ENCODE measurements at regions not wholly inside any gene's neighbourhood (a gene's known extent, or its start where the extent isn't known, plus 50 kb on each side); places are given as distances from the start of the nearest gene placed in this dataset.

DNA sequence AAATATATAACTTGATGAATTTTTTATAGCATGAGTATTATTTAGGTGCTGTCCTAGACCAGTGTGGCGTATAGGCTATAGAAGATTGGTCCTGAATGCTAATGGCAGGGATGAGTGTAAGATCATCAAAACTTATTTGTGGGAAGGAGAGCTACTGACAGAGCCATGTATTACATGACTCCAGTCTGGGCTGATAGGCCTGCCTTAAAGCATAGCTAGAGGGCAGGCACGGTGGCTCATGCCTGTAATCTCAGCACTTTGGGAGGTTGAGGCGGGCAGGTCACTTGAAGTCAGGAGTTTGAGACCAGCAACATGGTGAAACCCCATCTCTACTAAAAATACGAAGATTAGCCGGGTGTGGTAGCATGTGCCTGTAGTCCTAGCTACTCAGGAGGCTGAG, 198.1 kb upstream of the KLF14 start:
- no peak for DNase-seq

GRCh38 chr7:130932667-130933432, 198.8 kb upstream of the KLF14 start:
- DNase-seq: no peak

DNA sequence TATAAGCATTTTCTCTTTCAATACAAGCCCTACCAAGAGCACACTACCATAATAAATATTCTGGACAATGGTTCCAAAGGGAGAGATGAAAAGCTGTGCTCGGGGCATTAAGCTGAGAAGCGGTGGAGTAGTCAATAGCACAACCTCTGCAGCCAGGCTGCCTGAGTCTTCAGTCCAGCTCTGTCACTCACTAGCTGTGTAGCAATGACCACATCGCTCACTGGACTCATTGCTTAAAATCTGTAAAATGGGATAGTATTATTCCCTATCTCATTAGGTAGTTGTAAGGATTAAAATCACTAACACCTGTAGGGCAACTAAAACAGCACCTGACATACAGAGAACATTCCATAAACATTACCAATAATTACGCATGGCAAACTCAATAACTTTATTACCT, 199.9 kb upstream of the KLF14 start:
- DNase-seq: no peak

DNA sequence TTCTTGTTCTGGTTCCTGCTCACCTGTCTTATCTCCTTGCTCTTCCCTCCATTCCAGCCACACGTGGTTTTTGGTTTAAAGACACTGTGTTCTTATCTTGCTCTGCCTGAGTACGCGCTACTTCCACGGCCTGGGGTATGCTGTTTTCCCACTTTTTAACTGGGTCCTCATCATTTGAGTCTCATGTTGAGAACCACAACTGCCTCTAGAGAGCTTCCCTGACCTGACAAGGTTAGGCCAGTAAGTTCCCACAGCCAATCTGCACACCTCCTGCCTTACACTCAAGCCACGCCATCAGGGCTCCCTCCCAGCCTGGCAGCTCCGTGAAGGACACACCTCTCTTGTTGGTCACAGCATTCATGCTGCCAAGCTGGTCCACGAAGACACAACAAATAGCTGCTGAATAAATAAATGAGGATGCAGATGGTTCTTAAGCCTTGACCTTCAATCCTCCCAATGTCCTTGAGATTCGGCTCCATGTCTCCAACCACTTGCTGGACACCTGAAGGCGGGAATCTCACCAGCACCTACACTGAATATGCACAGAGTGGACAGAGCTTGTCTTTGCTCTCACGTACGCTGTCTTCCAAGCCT, 201.7 kb upstream of the KLF14 start:
- DNase-seq: no peak

DNA sequence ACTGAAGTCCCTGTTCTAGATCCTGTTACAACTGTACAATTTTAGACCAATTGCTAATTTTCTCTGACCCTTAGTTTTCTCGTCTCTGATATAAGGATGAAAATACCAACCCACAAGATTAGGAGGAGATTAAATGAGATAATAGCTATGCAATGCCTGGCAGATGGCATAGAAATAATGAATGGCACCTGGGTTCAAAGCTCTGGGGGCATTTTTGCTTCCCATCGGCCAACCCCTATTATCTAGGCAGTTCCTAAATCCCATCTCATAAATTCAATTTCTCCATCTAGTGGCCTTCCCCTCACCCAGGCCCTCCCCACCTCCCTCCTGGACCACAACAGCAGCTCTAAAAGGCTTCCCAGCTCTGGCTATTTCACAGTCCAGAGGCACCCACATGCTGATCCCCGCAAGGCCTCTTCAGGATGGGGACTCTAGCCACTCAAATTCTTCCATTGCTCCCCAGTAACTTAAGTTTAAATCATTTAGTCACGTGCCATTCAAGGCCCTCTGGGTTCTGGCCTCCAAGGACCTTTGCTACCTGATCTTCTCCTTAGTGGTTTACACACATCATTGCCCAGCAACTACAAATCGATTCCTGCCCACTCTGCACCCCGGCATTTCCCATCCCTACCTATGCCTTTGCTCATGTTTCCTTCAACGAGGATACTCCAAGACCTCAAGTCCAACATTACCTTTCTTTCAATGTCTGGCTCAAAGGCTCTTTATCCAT, 202.4 kb upstream of the KLF14 start:
- DNase-seq: no peak

- no peak for DNase-seq
These were observed 203.0 kb upstream of the KLF14 start for GRCh38 chr7:130937016-130937415.

GRCh38 chr7:130937830-130938229, 203.8 kb upstream of the KLF14 start:
- no peak for DNase-seq

GRCh38 chr7:130938661-130939060, 204.7 kb upstream of the KLF14 start:
- DNase-seq: no peak

GRCh38 chr7:130939321-130940095, 205.5 kb upstream of the KLF14 start:
- no peak for DNase-seq

- DNase-seq: no peak
These were observed 206.3 kb upstream of the KLF14 start for GRCh38 chr7:130940326-130940725.

- no peak for DNase-seq
These were observed 206.9 kb upstream of the KLF14 start for GRCh38 chr7:130940907-130941306.

- no peak for DNase-seq
These were observed 207.6 kb upstream of the KLF14 start for GRCh38 chr7:130941322-130942210.

DNA sequence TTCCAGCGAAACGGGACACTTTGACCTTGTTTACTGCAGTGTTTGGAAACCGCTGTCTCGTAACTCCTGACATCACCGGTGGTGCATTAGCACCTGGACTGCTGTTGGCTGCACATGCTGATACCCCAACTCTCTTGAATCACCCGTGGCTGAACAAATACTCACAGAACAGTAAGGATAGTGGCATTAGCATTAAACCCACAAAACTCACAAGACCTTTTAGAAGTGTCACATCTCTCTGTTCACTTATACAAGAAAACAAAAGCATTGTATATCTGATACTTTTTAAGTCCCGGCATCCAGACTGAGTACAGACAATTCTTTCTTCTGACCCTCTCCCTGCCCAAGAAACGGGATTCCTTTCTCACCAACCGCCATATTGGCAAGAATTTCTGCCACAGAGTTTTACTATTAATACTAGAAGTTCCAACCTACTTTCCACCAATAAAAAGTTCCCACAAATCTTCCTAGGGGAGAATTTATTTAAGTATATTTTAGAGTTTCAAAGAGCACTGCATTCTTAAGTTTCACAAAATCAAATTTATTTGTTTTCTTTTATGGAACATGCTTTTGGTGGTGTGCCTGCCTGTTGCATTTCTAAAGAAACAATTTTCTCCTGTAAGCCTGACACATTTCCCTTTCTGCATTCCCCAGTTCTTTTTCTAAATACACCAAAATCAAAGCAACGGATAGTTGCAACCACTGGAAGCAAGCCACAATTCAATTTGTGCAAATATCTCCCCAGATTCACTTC, 208.4 kb upstream of the KLF14 start:
- DNase-seq: no peak

GRCh38 chr7:130943336-130943901, 209.4 kb upstream of the KLF14 start:
- DNase-seq: no peak

GRCh38 chr7:130943981-130944380, 210.0 kb upstream of the KLF14 start:
- DNase-seq: no peak

- DNase-seq: no peak
These were observed 211.0 kb upstream of the KLF14 start for GRCh38 chr7:130944997-130945396.

DNA sequence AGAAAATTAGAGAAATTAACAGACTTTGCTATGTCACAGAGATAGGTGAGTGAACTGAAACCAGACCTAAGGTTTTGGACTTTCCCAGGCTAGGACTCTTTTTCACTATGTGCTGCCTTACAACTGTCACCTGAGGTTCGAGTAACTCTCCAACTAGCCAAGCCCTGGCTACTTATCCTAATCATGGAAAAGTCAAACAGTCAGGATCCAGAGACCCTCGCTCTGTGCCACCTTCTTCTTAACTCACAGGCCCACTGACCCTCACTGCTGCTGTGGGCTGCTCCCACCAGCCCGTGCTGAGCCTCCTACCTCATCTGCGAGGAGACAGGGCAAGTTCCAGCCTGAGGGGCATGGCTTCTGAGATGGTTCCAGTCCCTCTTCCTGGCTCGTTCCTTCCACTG, 211.4 kb upstream of the KLF14 start:
- no peak for DNase-seq

DNA sequence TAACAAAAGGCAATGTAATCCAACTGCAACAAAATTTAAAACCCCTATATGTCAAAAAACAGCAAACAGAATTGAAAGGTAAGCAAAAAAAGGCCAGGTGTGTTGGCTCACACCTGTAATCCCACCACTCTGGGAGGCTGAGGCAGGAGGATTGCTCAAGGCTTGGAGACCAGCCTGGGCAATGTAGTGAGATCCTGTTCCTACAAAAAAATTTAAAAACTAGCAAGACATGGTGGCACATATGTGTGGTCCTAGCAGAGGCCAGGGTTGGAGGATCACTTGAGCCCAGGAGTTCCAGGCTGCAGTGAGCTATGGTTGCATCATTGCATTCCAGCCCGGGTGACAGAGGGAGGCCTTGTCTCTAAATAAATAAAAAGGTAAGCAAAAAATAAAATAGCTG, 212.1 kb upstream of the KLF14 start:
- no peak for DNase-seq

DNA sequence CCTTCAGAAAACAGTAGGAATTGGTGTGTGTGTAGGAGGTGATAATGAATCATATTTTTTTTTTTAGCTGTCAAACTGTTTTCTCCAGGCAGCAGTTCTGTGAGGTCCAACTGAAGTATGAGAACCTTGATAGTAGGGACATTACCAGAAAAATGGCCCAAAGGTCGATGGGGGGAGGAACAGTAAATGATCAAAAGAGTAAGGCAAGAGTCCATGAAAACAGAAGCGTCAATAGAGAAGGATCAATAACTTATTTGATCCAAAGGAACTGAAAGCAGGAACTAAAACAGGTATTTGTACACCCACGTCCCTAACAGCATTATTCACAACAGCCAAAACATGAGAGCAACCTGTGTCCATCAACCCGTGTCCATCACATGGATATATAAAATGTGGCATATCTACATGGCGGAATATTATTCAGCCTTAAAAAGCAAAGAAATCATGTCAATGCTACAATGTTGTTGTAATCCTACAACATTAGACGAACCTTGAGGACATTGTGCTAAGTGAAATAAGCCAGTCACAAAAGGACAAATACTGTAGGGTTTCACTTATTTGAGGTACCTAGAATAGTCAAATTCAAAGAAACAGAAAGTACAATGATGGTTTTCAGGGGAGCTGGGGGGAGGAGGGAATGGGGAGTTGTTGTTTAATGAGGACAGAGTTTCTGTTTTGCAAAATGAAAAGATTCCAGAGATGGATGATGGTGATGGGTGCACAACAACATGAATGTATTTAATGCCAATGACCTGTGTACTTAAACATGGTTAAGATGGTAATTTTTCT, 214.0 kb upstream of the KLF14 start:
- DNase-seq: no peak

GRCh38 chr7:130948822-130949221, 214.8 kb upstream of the KLF14 start:
- no peak for DNase-seq
